CD14-positive monocyte (primary cell): ENCODE measurements at regions not wholly inside any gene's neighbourhood (a gene's known extent, or its start where the extent isn't known, plus 50 kb on each side); places are given as distances from the start of the nearest gene placed in this dataset.
"Not testable (repeated sequence)": the region's sequence is repeated elsewhere in the genome, so short reads cannot be mapped to it uniquely, and the experiment has no call there.

ENCODE experiments used
- DNase-seq, 3 donors: peaks; one replicate each; pipeline ENCODE4 v3.0.0-alpha.2; 2011 to 2022
- H2AFZ ChIP-seq: 2 replicates; pipeline ENCODE4 v1.6.0; 2012; ENCODE audit warnings: mild to moderate bottlenecking, low read depth, low read length, inconsistent platforms; ENCODE audit not compliant: insufficient read depth, poor library complexity, severe bottlenecking
- H3K27ac ChIP-seq, 2 donors: 1 replicate in 1 of 2; 2 replicates in 1 of 2; pipeline ENCODE4 v1.5.1; 2012 to 2013; ENCODE audit warnings: low read length in 2 of 2, control low read depth in 1 of 2, inconsistent platforms in 1 of 2, low read depth in 1 of 2, mild to moderate bottlenecking in 1 of 2
- H3K27me3 ChIP-seq, 2 donors: one replicate each; pipeline versions ENCODE4 v1.6.0 to v1.6.1; 2011 to 2013; ENCODE audit warnings: low read length in 2 of 2; ENCODE audit not compliant: control insufficient read depth in 2 of 2, insufficient read depth in 2 of 2
- H3K36me3 ChIP-seq, 2 donors: replicated peaks in 1 of 2; 1 replicate in 1 of 2; 2 replicates in 1 of 2; pipeline versions ENCODE4 v1.5.1 to v1.6.1; 2012 to 2013; ENCODE audit warnings: low read length in 2 of 2, control low read depth in 1 of 2, inconsistent platforms in 1 of 2, mild to moderate bottlenecking in 1 of 2; ENCODE audit not compliant: insufficient read depth in 2 of 2, control insufficient read depth in 1 of 2
- H3K4me1 ChIP-seq, 2 donors: 1 replicate in 1 of 2; 2 replicates in 1 of 2; pipeline versions ENCODE4 v1.5.1 to v1.6.1; 2012 to 2013; ENCODE audit warnings: low read length in 2 of 2, control low read depth in 1 of 2, inconsistent platforms in 1 of 2, mild to moderate bottlenecking in 1 of 2, moderate library complexity in 1 of 2; ENCODE audit not compliant: insufficient read depth in 2 of 2, control insufficient read depth in 1 of 2
- H3K4me2 ChIP-seq: replicated peaks from 2 replicates; pipeline ENCODE3; 2012; ENCODE audit warnings: low read length, moderate library complexity, mild to moderate bottlenecking; ENCODE audit not compliant: poor library complexity, severe bottlenecking; ENCODE audit errors: extremely low read depth
- H3K4me3 ChIP-seq, 3 experiments: fragments of 200-600 bp in 1 of 3; sonication (generic) in 1 of 3; replicated peaks in 1 of 3; 1 replicate in 2 of 3; 2 replicates in 1 of 3; pipeline ENCODE4 v1.5.1; 2011 to 2013; ENCODE audit warnings: low read length in 3 of 3, mild to moderate bottlenecking in 3 of 3, control low read depth in 2 of 3, low read depth in 2 of 3, inconsistent platforms in 1 of 3, moderate library complexity in 1 of 3
- H3K79me2 ChIP-seq: 2 replicates; pipeline ENCODE4 v1.6.0; 2012; ENCODE audit warnings: mild to moderate bottlenecking, control low read depth, inconsistent platforms, low read length, moderate library complexity; ENCODE audit not compliant: insufficient read depth
- H3K9ac ChIP-seq: 2 replicates; pipeline ENCODE4 v1.6.0; 2017; ENCODE audit warnings: low read length, mild to moderate bottlenecking; ENCODE audit not compliant: insufficient read depth, poor library complexity, severe bottlenecking
- H3K9me3 ChIP-seq, 2 donors: replicated peaks in 1 of 2; 1 replicate in 1 of 2; 2 replicates in 1 of 2; pipeline versions ENCODE4 v1.5.1 to v1.6.1; 2012 to 2013; ENCODE audit warnings: low read length in 2 of 2, control low read depth in 1 of 2; ENCODE audit not compliant: control insufficient read depth in 1 of 2, insufficient read depth in 1 of 2
- H4K20me1 ChIP-seq: 2 replicates; pipeline ENCODE4 v1.6.0; 2012; ENCODE audit warnings: mild to moderate bottlenecking, low read length, control low read depth, moderate library complexity; ENCODE audit not compliant: insufficient read depth
- H3K27ac Mint-ChIP-seq, 7 donors: one replicate each; pipeline ENCODE4 v1.8.0; 2020; ENCODE audit warnings: mild to moderate bottlenecking in 7 of 7, mixed read lengths in 7 of 7, moderate library complexity in 6 of 7, inconsistent platforms in 2 of 7
- H3K27me3 Mint-ChIP-seq, 3 donors: one replicate each; pipeline ENCODE4 v1.8.0; 2021 to 2022; ENCODE audit warnings: low read depth in 3 of 3, mild to moderate bottlenecking in 3 of 3, mixed read lengths in 3 of 3, moderate library complexity in 3 of 3, inconsistent platforms in 1 of 3
- H3K36me3 Mint-ChIP-seq, 2 donors: one replicate each; pipeline ENCODE4 v1.8.0; 2020; ENCODE audit warnings: mixed read lengths in 2 of 2, inconsistent platforms in 1 of 2, mild to moderate bottlenecking in 1 of 2
- H3K4me1 Mint-ChIP-seq: one replicate; pipeline ENCODE4 v1.8.0; 2020; ENCODE audit warnings: mild to moderate bottlenecking, mixed read lengths
- H3K4me3 Mint-ChIP-seq, 2 donors: one replicate each; pipeline ENCODE4 v1.8.0; 2020; ENCODE audit warnings: mild to moderate bottlenecking in 2 of 2, mixed read lengths in 2 of 2, moderate library complexity in 1 of 2
- H3K9me3 Mint-ChIP-seq, 7 donors: one replicate each; pipeline ENCODE4 v1.8.0; 2020 to 2022; ENCODE audit warnings: mixed read lengths in 7 of 7, mild to moderate bottlenecking in 6 of 7, moderate library complexity in 6 of 7, inconsistent platforms in 2 of 7
- CTCF ChIP-seq: fragments of 200-600 bp; IDR thresholded peaks from one replicate; pipeline ENCODE4 v1.8.0; 2022; ENCODE audit warnings: antibody characterized with exemption, mild to moderate bottlenecking
- WGBS: methylation state at CpG from one replicate; pipeline ENCODE4 v1.1.5; 2013; ENCODE audit warnings: missing lambda C conversion rate; ENCODE audit not compliant: insufficient coverage; 5-methylcytosine and 5-hydroxymethylcytosine counted together
- intact Hi-C, 2 donors: fragments of 100-400 bp; cut with micrococcal nuclease; formaldehyde crosslinking; loops; one replicate each; pipeline versions ENCODE4 v1.15.0 to v1.15.1; 2023

- Histone ChIP-seq H3K4me2 (no peak overlapping the region), H3K79me2 (no peaks in the 10 kb centered on the region), H2AFZ (no peak overlapping the region), H3K4me1 (no peaks in the 10 kb centered on the region), H4K20me1 (no peaks in the 10 kb centered on the region), H3K4me3 (no peak overlapping the region), H3K36me3 (no peaks in the 10 kb centered on the region), H3K27me3 (no peaks in the 10 kb centered on the region), H3K9ac (no peak overlapping the region), H3K9me3 (peaks cover 3 to 19% of the 10 kb centered on the region in 2 donors), H3K27ac (no peak overlapping the region)
- no peak for DNase-seq
- Mint-ChIP-seq H3K4me1 (peaks cover 8% of the 10 kb centered on the region), H3K9me3 (peaks cover 2 to 17% (median 11%) of the 10 kb centered on the region in 7 donors), H3K36me3 (no peaks in the 10 kb centered on the region), H3K27me3 (peaks cover 0 to 2% (median 0%) of the 10 kb centered on the region in 3 donors), H3K27ac (peak overlapping the region in 2 of 7 donors; percentile 41 to 56), H3K4me3 (no peak overlapping the region)
- 100% methylated on average over 1 of the region's 3 CpGs for WGBS
- intact Hi-C loops, result no loop called here
- TF ChIP-seq CTCF, result no peak
Measured at GRCh38 chr17:27181935-27182334, 112.0 kb upstream of the WSB1 start.

- H3K4me2 ChIP-seq, H4K20me1 ChIP-seq, H3K36me3 Mint-ChIP-seq, H3K9ac ChIP-seq, H2AFZ ChIP-seq, H3K27ac Mint-ChIP-seq, H3K4me1 ChIP-seq, H3K27me3 ChIP-seq, H3K4me1 Mint-ChIP-seq, H3K9me3 ChIP-seq, H3K27ac ChIP-seq, H3K4me3 ChIP-seq, intact Hi-C loops, H3K79me2 ChIP-seq, H3K9me3 Mint-ChIP-seq, H3K27me3 Mint-ChIP-seq, H3K36me3 ChIP-seq, H3K4me3 Mint-ChIP-seq: not testable (repeated sequence)
- WGBS, result no CpG with 5 or more reads among the region's 8 CpGs
- DNase-seq, result peak in 1 of 3 donors; percentile 49
- TF ChIP-seq CTCF, result peak; percentile 63
Measured at GRCh38 chr17:27197505-27197904, 96.4 kb upstream of the WSB1 start.
